DMS114 treated with DMSO at 0.1 percent for 48 hours (cell line): ENCODE measurements at regions not wholly inside any gene's neighbourhood (a gene's known extent, or its start where the extent isn't known, plus 50 kb on each side); places are given as distances from the start of the nearest gene placed in this dataset.

Experiments used
- DNase-seq: peaks from one replicate; lab custom pipeline; 2025; ENCODE audit not compliant: unreplicated experiment; lab: John Stamatoyannopoulos, UW

DNA sequence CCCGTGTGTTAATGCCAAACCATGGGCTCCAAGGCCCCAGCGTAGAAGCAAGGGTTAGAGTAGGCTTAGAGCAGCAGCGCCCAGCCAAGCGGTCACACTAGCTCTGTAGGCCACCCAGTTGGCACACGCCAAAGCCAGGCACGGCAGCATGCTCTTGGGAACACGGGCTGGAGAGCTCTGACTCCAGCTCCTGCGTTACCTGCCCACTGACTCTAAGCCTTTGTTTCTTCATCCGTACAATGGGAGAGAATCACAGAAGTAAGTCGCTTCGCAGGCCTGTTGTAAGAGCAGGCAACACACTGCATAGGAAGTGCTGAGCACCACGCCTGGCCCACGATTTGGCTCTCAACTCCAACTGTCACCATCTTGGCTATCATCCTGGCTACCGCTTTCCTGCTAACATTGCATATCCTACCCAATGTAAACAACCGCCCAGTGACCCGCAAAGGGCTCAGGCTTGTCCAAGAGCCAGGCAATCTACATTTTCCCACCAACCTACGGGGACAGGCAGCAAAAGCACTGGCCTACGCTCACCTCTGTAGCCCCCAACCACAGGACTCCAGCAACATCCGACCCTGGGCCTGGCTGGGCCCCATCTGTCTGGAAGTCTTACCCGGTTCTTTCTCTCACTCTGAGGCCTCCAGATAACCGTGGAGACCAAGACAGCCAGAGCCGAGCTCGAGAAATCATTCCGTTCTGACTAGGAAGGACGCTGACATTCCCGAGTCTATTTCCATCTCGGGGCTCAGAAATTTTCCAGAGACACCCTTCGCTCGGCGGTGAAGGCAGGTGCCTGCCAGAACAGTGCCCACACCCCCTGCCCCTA, 91.5 kb upstream of the ZNF507 start:
- no peak for DNase-seq

DNA sequence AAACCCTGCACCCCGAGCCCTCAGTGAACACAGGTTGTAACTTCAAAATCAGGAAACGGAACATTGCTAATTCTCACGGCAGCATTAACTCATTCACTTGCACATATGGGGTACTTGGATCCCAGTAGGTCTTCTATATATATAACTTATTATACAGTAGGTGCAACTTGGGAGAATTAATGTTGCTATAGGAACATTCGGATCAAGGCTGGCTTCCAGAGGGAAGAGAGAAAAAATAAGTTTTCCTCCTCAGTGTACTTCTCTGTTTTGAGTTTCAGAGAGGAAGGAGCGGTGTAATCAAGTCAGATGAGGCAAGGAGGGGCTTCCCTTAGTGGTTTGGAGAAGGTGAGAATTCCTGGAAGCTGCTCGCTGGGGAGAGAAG, 90.9 kb upstream of the ZNF507 start:
- no peak for DNase-seq

DNA sequence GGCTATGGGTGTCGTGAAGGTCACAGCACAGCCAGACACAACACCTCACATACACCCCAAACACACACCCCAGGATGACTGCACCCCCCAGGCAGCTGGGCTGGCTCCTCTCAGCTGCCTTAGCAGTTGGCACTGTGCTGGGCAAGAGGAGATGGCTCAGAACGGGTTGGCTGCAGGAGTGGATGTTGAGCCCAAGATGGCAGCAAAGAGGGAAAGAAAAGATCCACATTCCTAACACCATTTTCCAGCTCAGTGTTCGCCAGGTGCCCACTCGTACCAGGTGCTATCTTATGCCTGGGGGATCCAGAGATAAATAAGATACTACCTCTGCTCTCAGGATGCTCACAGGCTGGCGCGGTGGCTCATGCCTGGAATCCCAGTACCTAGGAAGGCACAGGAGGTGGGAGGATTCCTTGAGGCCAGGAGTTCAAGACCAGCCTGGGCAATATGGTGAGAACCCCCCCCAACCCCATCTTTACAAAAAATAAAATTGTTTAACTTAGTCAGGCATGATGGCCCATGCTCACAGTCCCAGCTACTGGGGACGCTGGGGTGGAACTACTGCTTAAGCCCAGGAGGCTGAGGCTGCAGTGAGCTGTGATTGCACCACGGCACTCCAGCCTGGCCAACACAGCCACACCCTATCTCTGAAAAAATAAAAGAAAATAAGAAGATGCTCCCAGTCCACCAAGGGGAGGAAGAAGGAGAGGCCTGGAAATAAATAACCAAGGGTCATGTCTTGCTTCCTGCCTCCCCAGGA, 89.7 kb upstream of the ZNF507 start:
- DNase-seq, result no peak

DNA sequence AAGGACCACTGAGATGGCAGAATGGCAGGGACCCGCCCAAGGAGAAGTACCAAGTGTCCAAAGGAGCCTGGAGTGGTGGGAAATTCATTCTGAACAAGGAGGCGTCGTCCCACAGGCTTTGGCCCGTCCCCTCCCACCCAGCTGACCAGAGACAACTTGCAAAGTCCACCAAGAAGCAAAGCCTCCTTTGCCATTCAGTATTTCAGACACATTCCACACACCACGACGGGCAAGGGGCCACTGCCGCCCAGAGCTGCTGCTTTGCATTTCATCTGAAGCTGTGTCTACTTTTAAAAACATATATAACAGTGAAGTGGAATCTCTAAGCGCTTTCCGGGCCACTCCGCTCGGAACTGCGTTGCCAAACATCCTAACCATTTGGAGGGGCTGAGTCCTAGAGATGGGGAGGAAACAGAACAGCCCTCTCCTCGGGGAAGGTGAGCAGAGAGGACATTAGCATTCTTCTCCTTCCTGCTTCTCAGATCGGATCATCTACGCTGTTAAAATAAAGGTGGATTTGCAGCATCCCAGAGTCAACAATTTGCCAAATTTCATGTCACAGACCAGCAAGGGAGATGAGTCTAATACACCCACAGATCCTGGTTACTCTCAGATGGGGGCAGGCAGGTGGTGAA, 89.0 kb upstream of the ZNF507 start:
- no peak for DNase-seq

DNA sequence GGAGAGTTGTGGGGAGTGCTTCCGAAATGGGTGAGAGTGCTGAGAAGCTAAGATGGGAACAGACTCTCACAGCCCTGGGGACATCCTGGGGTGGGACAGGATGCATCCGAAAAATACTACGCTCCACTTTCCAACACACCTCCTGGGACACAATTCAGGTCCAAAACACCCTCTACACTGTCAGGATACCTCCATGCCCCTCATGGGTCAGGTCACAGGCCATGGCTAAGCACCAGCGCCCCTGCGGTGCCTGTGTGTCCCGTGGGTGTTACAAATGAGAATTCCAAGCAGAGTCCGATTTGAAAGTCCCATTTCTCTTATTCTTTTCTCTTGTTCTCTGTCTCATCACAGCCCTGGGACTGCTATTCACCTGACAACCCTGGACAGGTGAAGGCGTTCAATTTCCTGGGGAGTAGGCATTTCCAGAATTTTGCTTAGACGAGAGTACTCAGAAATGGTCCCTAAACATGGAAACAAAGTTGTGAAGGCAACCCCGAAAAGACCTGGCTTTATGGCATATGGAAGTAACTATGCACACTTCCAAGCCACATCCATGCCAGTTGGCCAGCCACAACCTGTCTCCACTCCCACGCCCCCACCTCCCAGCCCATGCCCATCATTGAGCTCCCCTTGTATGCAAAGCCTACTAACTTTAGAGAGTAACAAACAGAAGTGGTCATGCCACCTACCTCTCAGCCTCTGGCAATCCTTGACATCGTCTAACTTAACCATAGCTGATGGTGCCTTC, 87.9 kb upstream of the ZNF507 start:
- DNase-seq, result no peak

DNA sequence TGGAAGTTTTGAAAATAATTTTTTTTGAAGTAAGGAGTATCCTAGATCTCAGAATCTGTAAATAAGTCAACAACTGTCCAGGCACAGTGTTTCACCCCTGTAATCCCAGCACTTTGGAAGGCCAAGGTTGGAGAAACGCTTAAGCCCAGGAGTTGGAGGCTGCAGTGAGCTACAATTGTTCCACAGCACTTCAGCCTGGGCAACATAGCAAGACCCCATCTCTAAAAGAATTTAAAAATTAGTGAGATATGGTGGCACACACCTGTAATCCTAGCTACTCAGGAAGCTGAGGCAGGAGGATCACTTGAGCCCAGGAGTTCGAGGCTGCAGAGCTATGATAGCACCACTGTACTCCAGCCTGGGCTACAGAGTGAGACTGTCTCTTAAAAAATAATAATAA, 87.2 kb upstream of the ZNF507 start:
- no peak for DNase-seq

DNA sequence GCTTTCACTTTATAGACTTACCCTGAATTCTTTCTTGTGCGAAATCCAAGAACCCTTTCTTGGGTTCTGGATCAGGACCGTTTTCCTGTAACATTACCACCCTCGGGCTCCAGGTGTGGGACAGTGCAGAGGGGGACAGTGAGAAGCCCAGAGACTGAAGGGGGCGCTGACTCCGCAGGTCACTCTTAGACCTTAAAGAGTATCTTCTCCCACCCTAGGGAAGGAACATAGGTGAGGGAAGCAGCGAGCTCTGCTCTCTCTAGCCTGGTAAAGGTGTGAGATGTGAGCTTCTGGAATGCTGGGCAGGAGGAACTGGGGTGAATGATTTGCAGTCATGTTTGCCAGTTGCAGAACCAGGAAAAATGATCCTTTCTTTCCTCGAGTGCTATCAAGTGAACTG, 80.8 kb upstream of the ZNF507 start:
- no peak for DNase-seq

DNA sequence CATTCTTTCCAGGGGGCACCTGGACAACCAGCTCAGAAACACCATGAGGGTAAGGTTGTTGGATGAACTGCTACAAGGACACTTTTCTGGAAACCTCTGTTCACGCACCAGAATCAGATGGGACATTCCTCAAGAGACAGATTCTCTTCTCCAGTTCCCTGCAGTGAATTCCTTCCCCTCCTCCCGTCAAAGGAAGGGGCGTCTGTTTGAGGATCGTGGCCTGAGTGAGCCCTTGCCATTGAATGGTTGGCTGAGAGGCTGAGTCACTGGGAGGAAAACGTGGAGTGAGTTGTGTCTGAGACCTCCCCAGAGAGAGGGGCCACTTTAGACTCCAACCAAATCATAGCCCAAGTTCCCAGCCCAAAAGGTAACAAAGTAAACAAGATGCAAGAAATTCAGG, 79.4 kb upstream of the ZNF507 start:
- no peak for DNase-seq

DNA sequence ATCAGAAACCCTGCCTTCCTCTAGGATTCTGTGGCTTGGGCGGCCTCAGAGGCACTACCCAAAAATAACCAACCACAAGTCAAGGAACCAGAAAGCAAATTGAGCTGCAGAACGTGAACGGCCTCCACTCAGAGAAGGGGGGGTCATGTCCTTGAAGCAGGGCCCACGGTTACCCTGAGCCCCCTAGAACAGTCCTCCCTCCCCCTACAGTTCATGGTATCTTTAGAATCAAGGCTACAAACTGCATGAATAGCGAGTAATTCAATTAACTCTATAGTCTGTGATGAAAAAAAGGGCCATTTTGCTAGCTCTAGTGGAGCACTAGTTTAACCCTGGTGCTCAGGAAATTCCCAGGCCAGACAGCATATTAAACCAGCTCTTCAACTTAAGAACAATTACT, 79.0 kb upstream of the ZNF507 start:
- no peak for DNase-seq

DNA sequence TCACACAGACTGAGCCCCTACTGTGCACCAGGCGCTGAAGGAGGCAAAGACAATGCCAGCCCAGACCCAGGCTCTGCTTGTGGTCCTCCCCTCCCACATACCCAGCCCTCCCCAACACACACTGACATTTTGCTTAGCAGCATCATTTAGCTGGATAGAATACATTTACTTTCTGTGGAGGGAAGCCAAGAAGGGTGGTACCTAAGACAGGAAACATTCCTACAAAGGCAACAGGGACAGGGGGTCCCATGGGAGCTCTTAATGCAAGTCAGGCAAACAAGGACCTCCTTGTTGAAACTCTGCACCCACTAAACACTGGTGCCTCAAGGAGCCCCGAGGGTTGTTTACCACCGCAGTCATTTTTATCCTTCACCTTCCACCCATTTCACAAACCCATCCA, 77.0 kb upstream of the ZNF507 start:
- no peak for DNase-seq

DNA sequence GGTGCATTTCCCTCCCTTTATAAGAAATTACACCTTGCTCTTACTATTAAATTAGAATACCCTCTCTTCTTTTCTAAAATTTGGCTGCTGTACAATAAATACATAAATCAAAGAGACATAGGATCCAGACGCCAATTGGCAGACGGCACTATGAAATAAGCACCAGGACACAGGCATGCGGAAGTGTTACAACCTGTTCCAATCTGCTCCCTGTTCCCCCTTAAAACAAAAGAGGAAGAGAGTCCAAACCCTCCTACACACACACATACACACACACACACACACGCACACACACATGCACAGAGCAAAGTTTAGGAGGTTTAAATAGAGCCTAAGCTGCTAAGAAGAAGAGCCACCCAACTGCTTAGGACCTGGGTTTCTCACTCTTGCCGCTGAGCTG, 75.6 kb upstream of the ZNF507 start:
- no peak for DNase-seq

DNA sequence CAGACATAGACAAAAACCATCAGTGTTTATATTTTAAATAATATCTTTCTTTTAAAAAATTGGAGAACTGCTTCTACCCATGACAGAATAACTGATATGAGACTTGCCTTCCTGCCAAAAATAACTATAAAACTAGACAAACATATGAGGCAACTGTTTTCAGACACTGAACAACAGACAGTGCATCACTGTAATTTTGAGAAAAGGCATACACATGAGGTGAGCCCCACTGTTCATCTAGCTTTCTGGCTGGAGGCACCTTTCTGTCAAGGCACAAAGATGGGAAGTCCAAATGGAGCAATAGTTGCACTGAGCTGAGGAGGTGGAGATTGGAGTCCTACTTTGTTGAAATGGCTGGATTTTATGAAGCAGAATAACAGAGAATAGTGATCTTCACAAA, 71.9 kb upstream of the ZNF507 start:
- no peak for DNase-seq

DNA sequence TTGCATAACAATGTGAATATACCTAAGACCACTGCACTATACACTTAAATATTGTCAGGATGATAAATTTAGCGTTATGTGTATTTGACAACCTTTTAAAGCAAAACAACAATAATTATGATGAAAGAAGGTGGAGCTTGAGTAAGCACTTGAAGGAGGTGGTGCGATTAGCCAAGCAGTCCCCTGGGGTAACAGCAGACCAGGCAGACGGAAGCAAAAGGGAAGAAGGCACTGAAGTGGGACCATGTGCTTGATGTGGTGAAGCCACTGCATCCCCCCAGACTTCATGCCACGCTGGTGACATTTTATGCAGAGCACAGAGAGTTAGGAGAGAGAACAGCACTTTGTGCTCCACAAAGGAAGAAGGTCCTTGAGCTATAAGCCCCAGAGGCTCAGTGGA, 58.3 kb upstream of the ZNF507 start:
- DNase-seq, result no peak

DNA sequence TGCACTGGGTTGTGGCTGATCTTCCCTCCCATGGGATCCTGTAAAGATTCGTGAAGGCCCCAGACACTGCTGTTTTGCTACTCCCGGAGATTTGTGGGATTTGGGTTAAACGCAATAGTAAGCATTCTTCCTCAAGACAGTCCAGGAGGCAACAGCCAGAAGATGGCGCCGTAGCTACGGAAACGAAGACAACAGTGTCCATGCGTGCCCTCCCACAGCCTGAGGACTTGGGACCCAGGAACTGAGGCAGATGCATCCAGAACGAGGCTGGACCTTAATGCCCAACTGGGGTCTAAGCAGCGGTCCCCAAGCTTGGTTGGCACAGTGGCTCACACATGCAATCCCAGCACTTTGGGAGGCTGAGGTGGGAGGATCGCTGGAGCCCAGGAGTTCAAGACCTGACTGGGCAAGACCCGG, 57.6 kb upstream of the ZNF507 start:
- no peak for DNase-seq

DNA sequence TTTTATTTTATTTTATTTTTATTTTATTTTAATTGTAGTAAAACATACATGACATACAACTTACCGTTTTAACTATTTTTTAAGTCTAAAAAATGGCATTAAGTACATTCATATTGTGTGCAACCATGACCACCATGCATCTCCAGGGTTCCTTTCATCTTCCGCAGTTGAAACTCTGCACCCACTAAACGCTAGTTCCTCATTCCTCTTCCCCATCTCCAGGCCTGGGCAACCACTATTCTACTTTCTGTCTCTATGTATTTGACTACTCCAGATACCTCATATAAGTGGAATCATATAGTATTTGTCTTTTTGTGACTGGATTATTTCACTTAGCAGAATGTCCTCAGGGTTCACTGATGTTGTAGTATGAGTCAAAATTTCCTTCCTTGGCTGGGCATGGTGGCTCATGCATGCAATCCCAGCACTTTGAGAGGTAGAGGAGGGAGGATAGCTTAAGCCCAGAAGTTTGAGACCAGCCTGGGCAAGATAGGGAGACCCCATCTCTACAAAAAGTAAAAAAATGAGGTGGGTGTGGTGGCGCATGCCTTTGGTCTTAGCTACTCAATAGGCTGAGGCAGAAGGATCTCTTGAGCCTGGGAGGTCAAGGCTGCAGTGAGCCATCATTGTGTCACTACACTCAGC, 55.7 kb upstream of the ZNF507 start:
- DNase-seq, result no peak

DNA sequence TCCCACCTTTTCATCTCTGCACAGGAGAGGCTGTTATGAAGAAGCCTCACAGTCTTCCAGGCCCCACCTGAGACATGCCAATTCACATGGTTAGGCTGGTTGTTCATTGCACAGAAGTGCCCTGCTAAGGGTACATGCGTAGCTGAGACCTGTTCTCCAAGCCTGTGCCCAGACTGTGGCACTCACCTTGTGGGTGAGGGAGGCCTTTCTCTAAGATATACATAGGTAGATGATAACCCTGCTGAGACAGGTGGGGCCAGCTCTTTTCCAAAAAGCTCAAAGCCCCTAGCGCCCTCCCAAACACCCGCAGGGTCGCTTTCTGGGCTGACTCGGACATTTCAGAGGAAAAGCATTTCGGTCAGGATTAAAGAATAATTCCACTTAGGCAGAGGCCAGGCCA, 53.5 kb upstream of the ZNF507 start:
- DNase-seq, result no peak

DNA sequence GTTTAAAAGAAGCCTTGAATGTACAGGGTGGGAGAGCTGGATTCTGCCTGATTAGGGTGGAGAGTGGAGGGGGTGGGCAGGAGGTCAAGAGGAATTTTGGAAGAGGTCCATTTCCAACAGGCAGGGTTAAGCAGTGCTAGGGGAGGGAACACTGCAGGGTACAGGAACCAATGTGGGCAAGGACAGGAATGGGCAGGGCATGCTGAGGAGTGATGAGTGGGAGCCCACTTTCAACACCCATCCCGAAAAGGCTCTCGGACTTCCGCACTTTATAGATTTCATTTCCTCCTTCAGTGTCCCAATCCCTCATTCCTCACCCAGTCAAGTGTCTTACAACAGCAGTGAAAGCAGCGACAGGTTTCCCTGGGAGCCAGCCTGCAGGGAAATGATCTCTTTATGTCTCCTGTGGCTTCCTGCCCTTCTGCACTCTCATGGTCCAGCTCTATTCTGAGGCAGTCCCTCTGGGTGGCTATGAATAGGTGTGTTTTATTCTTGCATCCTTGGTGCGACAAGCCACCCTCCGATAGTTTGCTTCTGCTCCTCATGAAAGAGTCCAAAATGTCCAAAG, 50.5 kb upstream of the ZNF507 start:
- DNase-seq, result no peak
